HG03342 (cell line): ENCODE measurements at regions not wholly inside any gene's neighbourhood (a gene's known extent, or its start where the extent isn't known, plus 50 kb on each side); places are given as distances from the start of the nearest gene placed in this dataset.
"Not testable (repeated sequence)": the region's sequence is repeated elsewhere in the genome, so short reads cannot be mapped to it uniquely, and the experiment has no call there.

Experiments used
- ATAC-seq: cut with Tn5 transposase; IDR thresholded peaks from one replicate; pipeline ENCODE4 v1.9.1; 2021; ENCODE audit warnings: mild to moderate bottlenecking, moderate library complexity; ENCODE audit not compliant: unreplicated experiment

DNA sequence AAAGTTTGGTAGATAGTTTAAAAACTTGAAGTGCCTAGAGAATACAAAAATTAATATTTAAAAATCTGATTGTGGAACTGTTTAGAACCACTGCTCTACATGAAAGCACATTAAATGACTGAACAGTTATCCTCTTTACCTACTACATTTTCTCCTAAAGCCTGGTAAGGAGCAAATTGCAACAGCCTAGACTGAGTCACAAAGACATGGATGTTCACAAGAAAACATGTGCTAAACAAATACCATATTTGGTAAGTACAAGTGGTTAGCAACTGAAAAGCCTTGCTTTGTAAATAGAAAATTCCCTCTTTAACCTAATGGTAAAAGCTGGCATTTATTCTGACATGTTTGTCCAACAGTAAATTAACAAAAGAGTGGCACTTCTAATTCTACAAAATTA, 203.1 kb downstream of the FBXO8 start:
- ATAC-seq, result no peak

DNA sequence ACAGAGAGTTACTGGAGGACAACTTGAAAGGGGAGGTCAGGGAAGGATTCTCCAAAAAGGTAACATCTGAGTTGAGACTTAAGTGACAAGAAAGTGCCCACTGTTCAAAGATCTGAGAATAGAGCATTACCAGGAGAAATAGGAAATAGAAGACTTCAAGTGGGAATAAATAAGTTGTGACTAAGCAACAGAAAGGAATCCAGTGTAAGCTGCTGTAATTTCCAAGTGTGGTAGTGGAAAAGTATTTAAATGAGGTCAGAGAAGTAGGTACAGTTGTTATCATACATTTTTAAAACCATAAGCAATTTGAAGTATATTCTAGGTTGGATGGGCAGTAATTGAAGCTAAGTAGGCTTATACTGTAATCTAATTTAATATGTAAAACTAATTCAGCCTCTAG, 211.9 kb downstream of the FBXO8 start:
- no peak for ATAC-seq

DNA sequence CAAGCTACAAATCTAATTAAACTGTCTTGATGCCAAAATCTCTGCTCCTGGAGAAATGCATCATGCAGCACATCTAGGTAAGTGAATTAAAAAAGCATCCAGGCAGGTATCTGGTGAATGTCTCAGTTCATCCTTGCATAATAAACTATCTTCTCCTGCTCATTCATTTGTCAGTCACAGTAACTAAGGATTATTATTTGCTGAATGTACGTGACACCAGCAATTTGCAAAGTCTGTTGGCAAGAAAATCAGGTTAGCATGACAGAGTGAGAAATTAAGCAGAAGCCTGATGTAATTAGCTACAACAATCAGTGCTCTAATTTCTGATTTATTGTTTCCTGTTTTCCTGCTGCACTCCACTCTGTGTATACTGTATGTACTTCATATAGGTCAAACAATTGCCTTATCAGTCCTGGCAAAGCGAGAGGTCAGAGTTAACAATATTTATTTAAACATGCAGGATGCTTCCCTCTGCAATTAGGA, 213.6 kb downstream of the FBXO8 start:
- no peak for ATAC-seq

DNA sequence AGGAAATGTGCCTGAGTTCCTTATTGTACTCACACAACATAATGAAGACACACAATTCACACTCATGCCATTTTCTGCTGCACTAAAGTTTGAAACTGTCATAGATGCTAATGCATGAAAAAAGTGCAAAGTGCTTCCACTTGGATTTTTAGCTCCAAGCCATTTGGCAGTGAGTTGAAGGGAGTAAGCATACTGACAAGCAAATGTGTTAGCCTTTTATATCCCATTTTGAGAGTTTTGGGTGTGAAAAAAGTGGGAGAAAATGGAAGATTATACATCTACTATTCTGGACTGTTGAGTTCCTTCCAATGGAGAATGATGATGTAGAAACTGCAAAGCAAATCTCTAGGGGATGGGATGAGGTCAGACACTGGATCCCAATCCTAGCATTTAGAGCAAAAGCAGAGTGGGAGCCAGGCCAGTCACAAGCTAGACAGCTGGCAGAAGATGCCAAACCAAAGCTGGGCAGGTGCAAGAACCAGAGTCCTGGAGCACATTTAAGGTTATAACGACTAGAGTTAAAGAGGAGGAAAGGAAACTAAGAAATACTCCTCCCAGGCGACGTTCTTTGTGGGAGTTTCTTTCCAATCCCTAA, 216.8 kb downstream of the FBXO8 start:
- no peak for ATAC-seq

DNA sequence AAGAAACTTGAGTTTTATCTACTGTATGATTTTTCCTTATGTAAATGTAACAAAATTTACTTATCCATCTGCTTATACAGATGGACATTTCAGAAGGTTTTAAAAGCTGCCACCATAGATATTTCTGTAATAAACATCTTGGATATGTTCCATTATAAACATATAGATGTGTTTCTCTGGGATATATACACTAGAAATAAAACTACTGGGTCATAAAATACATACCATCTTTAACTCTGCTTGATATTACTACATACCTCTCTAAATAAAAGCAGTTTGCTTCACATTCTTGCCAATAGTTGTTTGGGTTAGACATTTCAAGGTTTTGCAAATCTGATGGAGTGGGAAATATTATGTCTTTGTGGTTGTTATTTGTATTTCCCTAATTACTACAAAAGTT, 220.6 kb downstream of the FBXO8 start:
- no peak for ATAC-seq

DNA sequence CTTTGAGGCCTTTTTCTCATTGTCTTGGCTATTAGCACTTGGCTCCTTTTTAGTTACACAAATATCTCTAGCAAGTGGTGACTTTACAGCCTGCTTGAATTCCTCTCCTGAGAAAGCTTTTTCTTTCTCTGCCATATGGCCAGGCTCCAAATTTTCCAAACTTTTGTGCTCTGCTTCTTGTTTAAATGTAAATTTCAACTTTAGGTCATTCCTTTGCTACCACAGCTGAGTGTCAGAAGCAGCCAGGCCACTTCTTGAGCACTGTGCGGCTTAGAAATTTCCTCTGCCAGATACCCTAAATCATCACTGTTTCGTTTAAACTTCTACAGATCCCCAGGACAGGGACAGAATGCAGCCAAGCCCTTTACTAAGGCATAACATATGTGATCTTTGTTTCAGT, 222.4 kb downstream of the FBXO8 start:
- ATAC-seq, result no peak

DNA sequence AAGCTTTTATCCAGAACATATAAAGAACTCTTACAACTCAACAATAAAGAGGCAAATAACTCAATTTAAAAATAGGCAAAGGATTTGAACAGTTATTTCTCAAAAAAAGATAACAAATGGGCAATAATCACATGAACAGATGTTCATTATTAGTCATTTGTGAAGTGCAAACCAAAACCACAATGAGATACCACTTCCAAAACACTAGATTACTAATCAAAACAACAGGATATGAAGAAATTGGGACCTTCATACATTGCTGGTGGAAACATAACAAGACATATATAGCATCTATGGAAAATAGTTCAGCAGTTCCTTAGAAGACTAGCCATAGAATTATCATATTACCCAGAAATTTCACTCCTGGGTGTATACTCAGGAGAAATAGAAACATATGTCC, 224.6 kb downstream of the FBXO8 start:
- ATAC-seq, result peak; percentile 60

DNA sequence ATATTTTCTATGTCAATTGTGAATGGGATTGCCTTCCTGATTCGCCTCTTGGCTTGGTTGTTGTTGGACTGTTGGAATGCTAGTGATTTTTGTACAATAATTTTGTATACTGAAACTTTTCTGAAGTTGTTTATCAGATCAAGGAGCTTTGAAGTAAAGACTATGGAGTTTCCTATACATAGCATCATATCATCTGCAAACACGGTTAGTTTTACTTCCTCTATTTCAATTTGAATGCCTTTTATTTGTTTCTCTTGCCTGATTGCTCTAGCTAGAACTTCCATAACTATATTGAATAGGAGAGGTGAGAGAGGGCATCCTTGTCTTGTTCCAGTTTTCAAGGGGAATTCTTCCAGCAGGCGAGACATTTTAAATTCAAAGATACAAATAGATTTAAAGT, 226.5 kb downstream of the FBXO8 start:
- ATAC-seq, result no peak

DNA sequence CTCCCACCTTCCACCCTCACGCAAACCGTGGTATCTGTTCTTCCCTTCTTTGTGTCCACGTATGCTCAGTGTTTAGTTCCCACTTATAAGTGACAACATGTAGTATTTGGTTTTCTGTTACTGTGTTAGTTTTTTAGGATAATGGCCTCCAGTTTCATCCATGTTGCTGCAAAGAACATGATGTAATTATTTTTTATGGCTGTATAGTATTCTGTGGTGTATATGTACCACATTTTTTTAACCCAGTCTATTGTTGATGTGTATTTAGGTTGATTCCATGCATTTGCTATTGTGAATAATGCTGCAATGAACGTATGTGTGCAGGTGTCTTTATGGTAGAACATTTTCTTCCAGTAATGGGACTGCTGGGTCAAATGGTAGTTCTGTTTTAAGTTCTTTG, 228.1 kb downstream of the FBXO8 start:
- ATAC-seq, result no peak

DNA sequence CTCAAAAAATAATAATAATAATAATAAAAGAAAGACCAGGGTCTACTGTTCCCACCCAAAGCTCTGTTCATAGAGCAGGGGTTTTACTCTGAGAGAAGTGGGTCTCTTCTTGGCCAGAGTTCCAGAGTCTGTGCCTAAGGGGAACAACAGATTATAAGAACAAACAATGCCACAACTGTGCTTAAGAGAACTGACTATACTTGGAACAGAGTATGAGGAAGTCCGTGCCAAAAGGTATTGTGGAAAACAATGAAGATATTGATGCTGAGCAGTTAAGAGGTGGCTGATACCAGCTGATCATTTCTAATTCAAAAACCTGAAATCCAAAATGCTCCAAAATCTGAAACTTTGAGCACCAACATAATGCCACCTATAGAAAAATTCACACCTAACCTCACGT, 229.6 kb downstream of the FBXO8 start:
- no peak for ATAC-seq

DNA sequence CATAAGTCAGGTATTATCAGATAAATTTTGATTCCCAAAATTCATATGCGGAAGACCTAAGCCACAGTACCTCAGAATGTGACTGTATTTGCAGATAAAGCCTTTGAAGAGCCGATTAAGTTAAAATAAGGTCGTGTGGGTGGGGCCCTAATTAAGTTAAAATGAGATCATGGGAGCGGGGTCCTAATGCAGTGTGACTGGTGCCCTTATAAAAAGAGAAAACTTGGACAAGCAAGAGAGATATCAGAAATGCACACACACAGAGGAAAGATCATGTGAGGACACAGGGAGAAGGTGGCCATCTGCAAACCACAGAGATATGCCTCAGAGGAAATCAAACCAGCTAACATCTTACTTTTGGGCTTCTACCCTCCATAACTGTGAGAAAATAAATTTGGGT, 236.1 kb downstream of the FBXO8 start:
- no peak for ATAC-seq

DNA sequence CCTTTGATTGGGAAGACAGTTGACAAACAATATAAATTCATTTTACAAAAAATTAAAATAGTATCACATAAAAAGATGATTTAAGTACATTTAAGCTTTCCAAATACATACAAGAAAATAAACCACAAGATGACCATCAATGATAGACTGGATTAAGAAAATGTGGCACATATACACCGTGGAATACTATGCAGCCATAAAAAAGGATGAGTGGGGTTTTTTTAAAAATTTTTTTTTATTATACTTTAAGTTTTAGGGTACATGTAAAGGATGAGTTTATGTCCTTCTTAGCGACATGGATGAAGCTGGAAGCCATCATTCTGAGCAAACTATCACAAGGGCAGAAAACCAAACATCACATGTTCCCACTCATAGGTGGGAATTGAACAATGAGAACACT, 237.6 kb downstream of the FBXO8 start:
- not testable (repeated sequence) for ATAC-seq

DNA sequence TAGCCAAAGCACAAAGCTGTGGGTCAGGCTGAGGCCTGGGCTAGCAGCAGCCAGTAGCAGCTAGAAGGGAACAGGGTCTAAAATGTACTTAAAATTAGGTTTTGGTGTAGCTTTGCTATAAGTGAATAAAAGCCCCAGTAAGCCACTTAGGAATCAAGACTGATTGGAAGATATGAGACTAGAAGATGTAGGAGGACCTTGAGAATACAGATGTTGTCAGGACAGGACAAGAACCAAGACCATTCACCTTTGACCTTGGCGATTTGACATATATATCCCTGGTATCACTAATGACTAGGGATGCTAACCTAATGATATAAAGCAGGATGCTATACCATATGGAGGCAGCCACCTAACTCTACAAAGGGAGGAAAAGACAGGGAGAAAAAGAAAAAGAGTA, 238.1 kb downstream of the FBXO8 start:
- ATAC-seq, result no peak

DNA sequence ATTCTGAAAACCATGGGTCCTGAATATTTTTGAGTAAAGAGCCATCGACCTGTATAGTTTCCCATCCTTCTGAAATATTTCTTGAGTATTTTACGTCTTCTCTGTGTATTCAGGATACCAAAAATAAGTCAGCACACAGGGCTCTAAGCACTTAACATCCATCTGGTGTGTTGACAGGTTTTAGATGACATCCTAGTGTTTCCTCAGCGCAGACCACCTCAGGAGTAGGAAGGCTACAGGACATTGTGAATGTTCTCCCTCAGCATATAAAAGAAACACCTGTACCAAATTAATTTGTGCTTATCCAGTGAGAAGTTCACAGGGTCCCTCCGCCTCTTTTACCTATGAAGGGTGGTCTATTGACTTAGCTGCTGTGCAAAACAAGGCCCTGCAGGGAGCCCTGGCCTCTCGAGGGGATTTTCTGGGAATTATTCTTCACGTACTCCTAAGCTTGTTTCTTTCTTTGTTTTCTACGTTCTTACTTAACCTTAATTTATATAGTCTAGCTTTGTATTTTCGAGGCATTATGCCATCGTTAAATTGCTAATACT, 241.8 kb downstream of the FBXO8 start:
- ATAC-seq, result no peak

DNA sequence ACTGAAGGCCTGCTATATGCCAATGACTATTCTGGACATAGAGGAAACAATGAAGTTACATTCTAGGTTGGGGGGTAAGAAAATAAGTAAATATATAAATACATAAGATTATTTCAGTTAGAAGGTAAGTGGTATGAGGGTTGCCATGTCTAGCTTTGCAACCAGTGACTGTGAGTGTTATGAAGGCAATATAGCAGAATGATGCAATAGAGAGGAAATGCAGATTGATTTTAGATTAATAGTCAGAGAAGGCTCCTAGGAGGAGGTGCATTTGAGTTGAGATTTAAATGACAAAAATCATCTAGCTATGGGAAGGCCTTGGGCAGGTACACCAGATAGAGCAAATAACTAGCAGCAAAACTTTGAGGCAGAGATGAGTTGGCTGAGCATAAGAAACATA, 243.2 kb downstream of the FBXO8 start:
- ATAC-seq, result no peak

DNA sequence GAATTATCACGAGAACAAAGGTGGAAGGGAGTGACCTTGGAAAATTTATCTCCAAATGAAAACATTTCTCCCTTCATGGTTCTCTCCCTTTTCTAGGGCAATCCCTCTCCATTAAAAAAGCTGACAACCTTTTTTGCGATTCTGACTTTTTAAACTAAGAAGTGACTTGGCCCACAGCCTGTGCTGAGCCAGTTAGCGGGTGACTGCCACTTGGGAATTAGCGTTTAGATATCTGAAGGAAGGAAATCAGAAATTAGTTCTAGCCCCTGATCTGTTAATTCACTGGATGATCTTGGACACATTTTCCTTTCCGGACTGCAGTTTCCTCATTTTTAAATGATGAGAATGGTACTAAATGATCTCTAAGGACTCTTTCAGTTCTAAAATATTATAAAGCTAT, 245.0 kb downstream of the FBXO8 start:
- ATAC-seq, result no peak

DNA sequence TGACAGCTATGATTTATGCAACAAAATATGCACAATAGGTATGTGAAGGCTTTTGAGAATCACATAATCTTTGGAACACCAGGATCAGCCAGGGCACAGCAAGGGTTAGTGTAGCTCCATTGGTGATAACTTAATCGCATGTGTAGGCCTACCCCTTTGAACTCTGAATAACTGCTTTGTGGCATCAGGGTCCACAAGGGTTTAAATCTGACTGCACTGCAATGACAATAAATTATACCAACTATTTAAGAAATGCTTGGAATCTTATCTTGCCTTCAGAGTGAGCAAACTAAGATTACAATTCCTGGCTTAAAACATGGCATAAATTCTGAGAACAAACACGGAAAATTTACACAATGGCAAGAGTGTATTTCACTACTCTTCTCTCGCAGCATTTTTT, 245.8 kb downstream of the FBXO8 start:
- no peak for ATAC-seq

DNA sequence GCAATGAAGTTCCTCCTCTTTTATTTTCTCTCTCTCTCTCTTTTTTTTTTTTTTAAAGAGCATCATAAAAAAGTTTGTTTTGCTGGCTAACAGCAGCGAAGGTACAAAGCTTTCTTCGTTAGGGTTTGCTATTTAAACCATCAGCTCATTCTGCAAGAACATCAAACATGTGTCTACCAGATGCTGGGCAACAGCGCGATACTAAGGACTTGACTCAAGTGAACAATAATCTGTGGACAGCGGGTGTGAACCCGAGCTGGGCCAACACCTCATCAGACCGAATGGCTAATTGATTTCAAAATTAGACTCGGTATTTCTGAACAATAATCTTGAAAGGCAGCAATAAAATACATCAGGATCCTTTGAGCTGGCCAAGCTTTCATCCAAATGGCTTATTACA, 246.4 kb downstream of the FBXO8 start:
- no peak for ATAC-seq

DNA sequence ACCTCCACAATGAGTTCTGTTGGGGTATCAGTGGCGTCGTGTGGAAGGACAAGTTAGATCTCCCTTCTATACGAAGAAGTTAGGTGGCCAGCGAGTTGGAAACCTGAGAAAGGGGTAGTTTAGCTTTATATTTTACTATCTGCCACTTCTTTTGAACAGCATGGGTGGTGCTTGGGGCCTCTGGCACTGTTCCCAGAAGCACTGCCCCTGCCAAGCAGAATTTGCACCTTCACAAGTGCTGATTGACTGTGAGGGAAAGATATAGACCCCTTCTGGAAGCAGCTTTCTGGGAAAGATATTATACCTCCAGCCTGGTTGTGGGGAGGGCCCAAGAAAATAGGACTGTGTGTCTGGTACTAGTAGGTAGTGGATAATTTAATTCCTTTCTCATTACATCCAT, 246.9 kb downstream of the FBXO8 start:
- no peak for ATAC-seq

DNA sequence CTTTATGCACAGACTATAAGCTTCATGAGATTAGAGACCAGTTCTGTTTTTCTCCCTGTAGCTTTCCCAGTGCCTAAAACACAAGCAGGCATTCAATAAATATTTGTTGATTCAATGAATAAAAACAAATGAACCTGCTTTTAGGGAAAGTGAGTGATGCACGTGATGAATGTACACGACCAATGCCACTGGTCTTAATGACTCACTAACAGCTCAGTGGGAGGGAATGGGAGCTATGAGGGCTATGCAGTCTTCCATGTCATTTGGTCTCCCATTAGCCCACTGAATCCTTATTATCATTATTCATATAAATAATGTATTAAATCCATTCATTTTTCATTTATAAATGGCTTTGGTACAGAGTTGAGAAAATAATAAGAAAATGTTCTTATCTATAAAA, 247.4 kb downstream of the FBXO8 start:
- no peak for ATAC-seq

DNA sequence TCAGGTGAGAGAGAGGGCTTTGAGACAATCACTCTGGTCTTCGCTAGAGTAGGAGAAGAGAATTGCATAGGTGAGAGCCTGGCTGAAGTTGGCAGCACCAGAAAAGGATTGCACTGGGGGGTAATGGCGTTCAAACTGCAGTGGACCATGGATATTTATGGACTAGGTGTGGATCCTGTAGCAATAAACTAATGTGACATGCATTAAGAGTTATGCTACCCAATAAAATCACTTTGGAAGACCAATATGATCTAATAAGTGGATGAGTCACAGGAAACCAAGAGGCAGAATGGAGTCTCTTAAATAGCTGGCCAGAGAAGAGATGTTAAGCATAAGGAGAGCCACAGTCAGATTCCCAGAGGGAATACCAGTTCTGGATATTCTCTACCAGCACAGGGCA, 259.8 kb downstream of the FBXO8 start:
- no peak for ATAC-seq

DNA sequence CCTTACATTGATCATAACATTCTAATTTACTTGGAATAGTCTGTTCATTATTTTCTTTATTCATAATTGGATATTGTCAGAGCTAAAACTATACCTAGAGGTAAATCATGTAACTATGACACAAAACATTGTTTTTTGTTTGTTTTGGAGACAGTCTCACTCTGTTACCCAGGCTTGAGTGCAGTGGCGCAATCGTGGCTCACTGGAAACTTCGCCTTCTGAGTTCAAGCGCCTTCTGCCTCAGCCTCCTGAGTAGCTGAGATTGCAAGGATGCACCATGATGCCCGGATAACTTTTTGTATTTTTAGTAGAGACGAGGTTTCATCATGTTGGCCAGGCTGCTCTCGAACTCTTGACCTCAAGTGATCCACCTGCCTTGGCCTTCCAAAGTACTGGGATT, 265.2 kb downstream of the FBXO8 start:
- ATAC-seq, result no peak

DNA sequence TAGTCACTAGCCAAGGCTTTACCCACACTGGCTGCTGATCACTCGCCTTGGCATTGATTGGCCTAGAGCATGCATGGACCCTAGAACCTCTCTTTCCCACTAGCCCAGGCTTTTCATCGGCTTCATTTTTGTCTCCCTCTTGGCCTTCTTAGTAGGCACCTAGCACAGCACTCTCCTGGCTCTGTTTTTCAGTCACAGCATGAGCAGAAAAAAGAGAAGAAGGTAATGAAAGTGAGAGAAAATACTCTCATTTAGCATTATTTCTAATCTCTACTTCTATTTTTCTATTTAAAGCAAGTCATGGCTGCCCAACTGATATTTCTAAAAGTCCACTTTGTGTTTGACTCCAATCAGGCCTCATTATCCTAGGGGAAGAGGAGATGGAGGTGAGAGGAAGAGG, 267.2 kb downstream of the FBXO8 start:
- ATAC-seq, result no peak
